ENCODE measurements at regions not wholly inside any gene's neighbourhood (a gene's known extent, or its start where the extent isn't known, plus 50 kb on each side); places are given as distances from the start of the nearest gene placed in this dataset.

- TF ChIP-seq ZNF462 (CRISPR knock-in tag; IDR thresholded peaks at IDR 0.05) (no peak), STAT1 (IDR thresholded peaks at IDR 0.05; ENCODE audit: unreplicated experiment) (no peak), ZNF114 (CRISPR knock-in tag; IDR thresholded peaks at IDR 0.05) (no peak), ZNF331 (CRISPR knock-in tag; IDR thresholded peaks at IDR 0.05; ENCODE audit: low read depth) (no peak), JUNB (IDR thresholded peaks at IDR 0.05; ENCODE audit: unreplicated experiment) (no peak), EZH2 (IDR thresholded peaks at IDR 0.05; ENCODE audit: low read depth, unreplicated experiment) (no peak), CREB1 (CRISPR knock-in tag; IDR thresholded peaks at IDR 0.05; ENCODE audit: low read depth) (no peak)
Observed at GRCh38 chr17:13162361-13162760, 144.5 kb upstream of the ELAC2 start (continued).

- H3K27me3 Mint-ChIP-seq (ENCODE audit: insufficient read depth, low read depth, poor library complexity) = no peaks in the 10 kb centered on the region
- H3K4me1 Mint-ChIP-seq = no peaks in the 10 kb centered on the region
- peaks cover 17% of the 10 kb centered on the region for H3K9me2 ChIP-seq (ENCODE audit: insufficient read depth)
- H3K27ac Mint-ChIP-seq = no peak overlapping the region
- no peak for DNase-seq (ENCODE audit: low spot score)
- ATAC-seq = no peak
- H3K4me3 ChIP-seq = no peak overlapping the region
- H3K9me3 Mint-ChIP-seq = 0 out of 3 replicates have a peak, but pooled peaks cover 8% of the 10 kb centered on the region
- no peaks in the 10 kb centered on the region for H4K20me1 ChIP-seq (replicated peaks; ENCODE audit: insufficient read depth)
- no peaks in the 10 kb centered on the region for H3K27me3 ChIP-seq (ENCODE audit: insufficient read depth)
- no peaks in the 10 kb centered on the region for H3K4me1 ChIP-seq (ENCODE audit: insufficient read depth)
- H3K4me2 ChIP-seq = no peak overlapping the region
- no peaks in the 10 kb centered on the region for H3K36me3 ChIP-seq (ENCODE audit: insufficient read depth)
- no peaks in the 10 kb centered on the region for H3K79me2 ChIP-seq (replicated peaks; ENCODE audit: insufficient read depth)
- no peak overlapping the region for H3K27ac ChIP-seq (ENCODE audit: low read depth)
- H2AFZ ChIP-seq = no peak overlapping the region
- H3K4me3 Mint-ChIP-seq = no peak overlapping the region
- H3F3A ChIP-seq (replicated peaks; ENCODE audit: low read depth) = no peaks in the 10 kb centered on the region
- no peaks in the 10 kb centered on the region for H3K36me3 Mint-ChIP-seq (ENCODE audit: low read depth)
- TF ChIP-seq POLR2AphosphoS5 (IDR thresholded peaks at IDR 0.05; ENCODE audit: low read depth) = no peak
- TF ChIP-seq ZNF331 (CRISPR knock-in tag; IDR thresholded peaks at IDR 0.05; ENCODE audit: low read depth) = no peak
- no peak for TF ChIP-seq STAT1 (IDR thresholded peaks at IDR 0.05; ENCODE audit: unreplicated experiment)
- TF ChIP-seq ZNF114 (CRISPR knock-in tag; IDR thresholded peaks at IDR 0.05) = no peak
- no peak for TF ChIP-seq ZNF462 (CRISPR knock-in tag; IDR thresholded peaks at IDR 0.05)
Observed at GRCh38 chr17:13160790-13161189, 143.0 kb upstream of the ELAC2 start.
